ENCODE measurements at regions not wholly inside any gene's neighbourhood (a gene's known extent, or its start where the extent isn't known, plus 50 kb on each side); places are given as distances from the start of the nearest gene placed in this dataset.

DNA sequence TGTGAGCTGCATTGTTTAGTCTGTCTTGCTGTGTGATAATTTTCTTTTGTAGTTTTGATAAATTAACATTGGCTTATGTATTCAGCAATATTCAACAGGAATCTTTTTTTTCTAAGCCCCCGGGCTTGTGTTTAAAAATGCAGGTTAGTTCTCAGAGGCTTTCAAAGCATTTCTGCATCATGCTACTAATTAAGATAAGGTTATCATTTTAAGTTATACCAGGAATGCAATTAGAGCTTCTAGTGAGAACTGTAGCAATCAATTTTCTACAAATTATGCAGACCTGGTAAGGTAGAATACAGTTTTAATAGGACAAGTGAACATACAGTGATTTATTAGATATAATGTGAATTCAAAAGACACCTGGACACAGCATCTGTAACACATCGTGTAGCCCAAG, 179.2 kb downstream of the PRL start:
- TF ChIP-seq, protein P1, sequence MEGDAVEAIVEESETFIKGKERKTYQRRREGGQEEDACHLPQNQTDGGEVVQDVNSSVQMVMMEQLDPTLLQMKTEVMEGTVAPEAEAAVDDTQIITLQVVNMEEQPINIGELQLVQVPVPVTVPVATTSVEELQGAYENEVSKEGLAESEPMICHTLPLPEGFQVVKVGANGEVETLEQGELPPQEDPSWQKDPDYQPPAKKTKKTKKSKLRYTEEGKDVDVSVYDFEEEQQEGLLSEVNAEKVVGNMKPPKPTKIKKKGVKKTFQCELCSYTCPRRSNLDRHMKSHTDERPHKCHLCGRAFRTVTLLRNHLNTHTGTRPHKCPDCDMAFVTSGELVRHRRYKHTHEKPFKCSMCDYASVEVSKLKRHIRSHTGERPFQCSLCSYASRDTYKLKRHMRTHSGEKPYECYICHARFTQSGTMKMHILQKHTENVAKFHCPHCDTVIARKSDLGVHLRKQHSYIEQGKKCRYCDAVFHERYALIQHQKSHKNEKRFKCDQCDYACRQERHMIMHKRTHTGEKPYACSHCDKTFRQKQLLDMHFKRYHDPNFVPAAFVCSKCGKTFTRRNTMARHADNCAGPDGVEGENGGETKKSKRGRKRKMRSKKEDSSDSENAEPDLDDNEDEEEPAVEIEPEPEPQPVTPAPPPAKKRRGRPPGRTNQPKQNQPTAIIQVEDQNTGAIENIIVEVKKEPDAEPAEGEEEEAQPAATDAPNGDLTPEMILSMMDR (IDR thresholded peaks at IDR 0.05) = no peak
- TF ChIP-seq POLR2AphosphoS5 (IDR thresholded peaks at IDR 0.05) (no peak), POLR2A (IDR thresholded peaks at IDR 0.05; ENCODE audit: low read depth) (no peak), EP300 (IDR thresholded peaks at IDR 0.05) (no peak)

All from esophagus muscularis mucosa (tissue), 4 donors.